ENCODE measurements at regions not wholly inside any gene's neighbourhood (a gene's known extent, or its start where the extent isn't known, plus 50 kb on each side); places are given as distances from the start of the nearest gene placed in this dataset.

GRCh38 chr15:31660816-31661215 lies 334.2 kb downstream of the KLF13 start (continued):
- TF ChIP-seq, protein P1, sequence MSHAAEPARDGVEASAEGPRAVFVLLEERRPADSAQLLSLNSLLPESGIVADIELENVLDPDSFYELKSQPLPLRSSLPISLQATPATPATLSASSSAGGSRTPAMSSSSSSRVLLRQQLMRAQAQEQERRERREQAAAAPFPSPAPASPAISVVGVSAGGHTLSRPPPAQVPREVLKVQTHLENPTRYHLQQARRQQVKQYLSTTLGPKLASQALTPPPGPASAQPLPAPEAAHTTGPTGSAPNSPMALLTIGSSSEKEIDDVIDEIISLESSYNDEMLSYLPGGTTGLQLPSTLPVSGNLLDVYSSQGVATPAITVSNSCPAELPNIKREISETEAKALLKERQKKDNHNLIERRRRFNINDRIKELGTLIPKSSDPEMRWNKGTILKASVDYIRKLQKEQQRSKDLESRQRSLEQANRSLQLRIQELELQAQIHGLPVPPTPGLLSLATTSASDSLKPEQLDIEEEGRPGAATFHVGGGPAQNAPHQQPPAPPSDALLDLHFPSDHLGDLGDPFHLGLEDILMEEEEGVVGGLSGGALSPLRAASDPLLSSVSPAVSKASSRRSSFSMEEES (CRISPR knock-in tag; IDR thresholded peaks at IDR 0.05): no peak
- TF ChIP-seq HNF4A (CRISPR knock-in tag; IDR thresholded peaks at IDR 0.05) (no peak), ATF7-NPFF (CRISPR knock-in tag; IDR thresholded peaks at IDR 0.05; ENCODE audit: low read depth) (no peak), TEAD3 (CRISPR knock-in tag; optimal IDR thresholded peaks at IDR 0.05; ENCODE audit: borderline replicate concordance) (no peak), POLR2G (IDR thresholded peaks at IDR 0.05; ENCODE audit: low read depth, low read length) (no peak), SP5 (CRISPR knock-in tag; IDR thresholded peaks at IDR 0.05; ENCODE audit: borderline replicate concordance, low read depth) (no peak), ZNF335 (CRISPR knock-in tag; IDR thresholded peaks at IDR 0.05) (no peak), ZNF761 (CRISPR knock-in tag; conservative IDR thresholded peaks at IDR 0.05) (no peak), HNRNPLL (IDR thresholded peaks at IDR 0.05; ENCODE audit: low read depth, low read length, poor library complexity, severe bottlenecking) (no peak)
- TF ChIP-seq, protein P2, sequence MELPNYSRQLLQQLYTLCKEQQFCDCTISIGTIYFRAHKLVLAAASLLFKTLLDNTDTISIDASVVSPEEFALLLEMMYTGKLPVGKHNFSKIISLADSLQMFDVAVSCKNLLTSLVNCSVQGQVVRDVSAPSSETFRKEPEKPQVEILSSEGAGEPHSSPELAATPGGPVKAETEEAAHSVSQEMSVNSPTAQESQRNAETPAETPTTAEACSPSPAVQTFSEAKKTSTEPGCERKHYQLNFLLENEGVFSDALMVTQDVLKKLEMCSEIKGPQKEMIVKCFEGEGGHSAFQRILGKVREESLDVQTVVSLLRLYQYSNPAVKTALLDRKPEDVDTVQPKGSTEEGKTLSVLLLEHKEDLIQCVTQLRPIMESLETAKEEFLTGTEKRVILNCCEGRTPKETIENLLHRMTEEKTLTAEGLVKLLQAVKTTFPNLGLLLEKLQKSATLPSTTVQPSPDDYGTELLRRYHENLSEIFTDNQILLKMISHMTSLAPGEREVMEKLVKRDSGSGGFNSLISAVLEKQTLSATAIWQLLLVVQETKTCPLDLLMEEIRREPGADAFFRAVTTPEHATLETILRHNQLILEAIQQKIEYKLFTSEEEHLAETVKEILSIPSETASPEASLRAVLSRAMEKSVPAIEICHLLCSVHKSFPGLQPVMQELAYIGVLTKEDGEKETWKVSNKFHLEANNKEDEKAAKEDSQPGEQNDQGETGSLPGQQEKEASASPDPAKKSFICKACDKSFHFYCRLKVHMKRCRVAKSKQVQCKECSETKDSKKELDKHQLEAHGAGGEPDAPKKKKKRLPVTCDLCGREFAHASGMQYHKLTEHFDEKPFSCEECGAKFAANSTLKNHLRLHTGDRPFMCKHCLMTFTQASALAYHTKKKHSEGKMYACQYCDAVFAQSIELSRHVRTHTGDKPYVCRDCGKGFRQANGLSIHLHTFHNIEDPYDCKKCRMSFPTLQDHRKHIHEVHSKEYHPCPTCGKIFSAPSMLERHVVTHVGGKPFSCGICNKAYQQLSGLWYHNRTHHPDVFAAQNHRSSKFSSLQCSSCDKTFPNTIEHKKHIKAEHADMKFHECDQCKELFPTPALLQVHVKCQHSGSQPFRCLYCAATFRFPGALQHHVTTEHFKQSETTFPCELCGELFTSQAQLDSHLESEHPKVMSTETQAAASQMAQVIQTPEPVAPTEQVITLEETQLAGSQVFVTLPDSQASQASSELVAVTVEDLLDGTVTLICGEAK (IDR thresholded peaks at IDR 0.05): no peak
- TF ChIP-seq, protein P2 (CRISPR knock-in tag; IDR thresholded peaks at IDR 0.05): no peak
- TF ChIP-seq, protein P3, sequence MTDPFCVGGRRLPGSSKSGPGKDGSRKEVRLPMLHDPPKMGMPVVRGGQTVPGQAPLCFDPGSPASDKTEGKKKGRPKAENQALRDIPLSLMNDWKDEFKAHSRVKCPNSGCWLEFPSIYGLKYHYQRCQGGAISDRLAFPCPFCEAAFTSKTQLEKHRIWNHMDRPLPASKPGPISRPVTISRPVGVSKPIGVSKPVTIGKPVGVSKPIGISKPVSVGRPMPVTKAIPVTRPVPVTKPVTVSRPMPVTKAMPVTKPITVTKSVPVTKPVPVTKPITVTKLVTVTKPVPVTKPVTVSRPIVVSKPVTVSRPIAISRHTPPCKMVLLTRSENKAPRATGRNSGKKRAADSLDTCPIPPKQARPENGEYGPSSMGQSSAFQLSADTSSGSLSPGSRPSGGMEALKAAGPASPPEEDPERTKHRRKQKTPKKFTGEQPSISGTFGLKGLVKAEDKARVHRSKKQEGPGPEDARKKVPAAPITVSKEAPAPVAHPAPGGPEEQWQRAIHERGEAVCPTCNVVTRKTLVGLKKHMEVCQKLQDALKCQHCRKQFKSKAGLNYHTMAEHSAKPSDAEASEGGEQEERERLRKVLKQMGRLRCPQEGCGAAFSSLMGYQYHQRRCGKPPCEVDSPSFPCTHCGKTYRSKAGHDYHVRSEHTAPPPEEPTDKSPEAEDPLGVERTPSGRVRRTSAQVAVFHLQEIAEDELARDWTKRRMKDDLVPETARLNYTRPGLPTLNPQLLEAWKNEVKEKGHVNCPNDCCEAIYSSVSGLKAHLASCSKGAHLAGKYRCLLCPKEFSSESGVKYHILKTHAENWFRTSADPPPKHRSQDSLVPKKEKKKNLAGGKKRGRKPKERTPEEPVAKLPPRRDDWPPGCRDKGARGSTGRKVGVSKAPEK (CRISPR knock-in tag; IDR thresholded peaks at IDR 0.05; ENCODE audit: borderline replicate concordance): no peak

Measured in HepG2 (cell line).